ENCODE measurements at regions not wholly inside any gene's neighbourhood (a gene's known extent, or its start where the extent isn't known, plus 50 kb on each side); places are given as distances from the start of the nearest gene placed in this dataset.
"Not testable (repeated sequence)": the region's sequence is repeated elsewhere in the genome, so short reads cannot be mapped to it uniquely, and the experiment has no call there.

- Histone ChIP-seq H3K4me3 (ENCODE audit: insufficient read depth, low read length, poor library complexity, severe bottlenecking) (no peak overlapping the region), H3F3A (ENCODE audit: insufficient read depth) (no peaks in the 10 kb centered on the region), H3K9ac (ENCODE audit: low read length) (no peak overlapping the region), H4K20me1 (ENCODE audit: low read depth, low read length) (no peaks in the 10 kb centered on the region), H3K4me2 (ENCODE audit: low read depth, low read length, poor library complexity, severe bottlenecking) (no peak overlapping the region), H3K27me3 (ENCODE audit: low read length) (no peaks in the 10 kb centered on the region), H3K79me2 (ENCODE audit: insufficient read depth, low read length) (no peaks in the 10 kb centered on the region), H3K27ac (ENCODE audit: low read depth, low read length) (no peak overlapping the region), H3K36me3 (ENCODE audit: low read length) (no peaks in the 10 kb centered on the region), H2AFZ (ENCODE audit: low read depth, low read length, severe bottlenecking) (no peak overlapping the region), H3K9me2 (replicated peaks; ENCODE audit: insufficient read depth, low read length) (no peaks in the 10 kb centered on the region), H3K9me3 (ENCODE audit: insufficient read depth, low read length) (no peaks in the 10 kb centered on the region)
- TF ChIP-seq CTCF (IDR thresholded peaks at IDR 0.05; ENCODE audit: insufficient read depth, low read length, poor library complexity, severe bottlenecking) (no peak), EZH2phosphoT487 (conservative IDR thresholded peaks at IDR 0.05; ENCODE audit: low read length) (no peak)
Measured at GRCh38 chr7:55309040-55309991, 55.8 kb upstream of the LANCL2 start.

DNA sequence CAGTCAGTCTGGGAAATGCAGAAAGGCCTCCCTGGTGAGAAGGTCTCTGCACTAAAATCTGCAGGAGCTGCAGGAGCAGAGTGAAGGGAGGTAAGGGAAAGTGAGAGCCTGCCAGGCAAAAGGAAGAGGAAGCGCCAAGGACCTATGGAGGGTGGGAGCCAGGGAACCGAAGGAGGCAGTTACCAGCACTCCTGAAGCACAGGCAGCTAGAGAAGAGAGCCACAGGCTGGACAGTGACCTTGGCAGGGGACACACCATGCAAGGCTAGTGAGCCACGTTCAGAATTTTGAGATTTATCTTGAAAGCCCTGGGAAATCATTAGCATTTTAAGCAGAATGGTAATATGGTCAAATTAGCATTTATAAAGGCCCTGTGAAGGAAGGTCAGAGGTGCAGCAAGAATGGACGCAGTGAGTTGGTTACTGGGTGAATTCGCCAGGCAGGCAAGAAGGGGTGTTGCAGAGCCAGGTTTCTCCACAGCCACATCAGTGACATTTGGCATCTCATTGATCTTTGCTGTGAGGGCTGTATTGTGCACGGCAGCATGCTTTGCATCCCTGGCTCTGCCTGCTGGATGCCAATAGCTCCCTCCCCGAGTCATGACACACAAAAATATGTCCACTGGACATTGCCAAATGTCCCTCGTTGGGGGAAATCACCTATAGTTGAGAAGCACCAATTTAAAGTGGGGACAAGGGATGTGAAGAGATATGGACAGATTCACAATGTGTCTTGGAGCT is 54.7 kb upstream of the LANCL2 start:
- Histone ChIP-seq H3K27me3 (ENCODE audit: low read length) (no peaks in the 10 kb centered on the region), H3K4me3 (ENCODE audit: insufficient read depth, low read length, poor library complexity, severe bottlenecking) (no peak overlapping the region), H4K20me1 (ENCODE audit: low read depth, low read length) (no peaks in the 10 kb centered on the region), H3K9ac (ENCODE audit: low read length) (no peak overlapping the region), H3K4me2 (ENCODE audit: low read depth, low read length, poor library complexity, severe bottlenecking) (no peak overlapping the region), H3K27ac (ENCODE audit: low read depth, low read length) (no peak overlapping the region), H3F3A (ENCODE audit: insufficient read depth) (no peaks in the 10 kb centered on the region), H3K9me3 (ENCODE audit: insufficient read depth, low read length) (no peaks in the 10 kb centered on the region), H3K9me2 (replicated peaks; ENCODE audit: insufficient read depth, low read length) (no peaks in the 10 kb centered on the region), H2AFZ (ENCODE audit: low read depth, low read length, severe bottlenecking) (no peak overlapping the region), H3K79me2 (ENCODE audit: insufficient read depth, low read length) (no peaks in the 10 kb centered on the region), H3K36me3 (ENCODE audit: low read length) (no peaks in the 10 kb centered on the region)
- TF ChIP-seq EZH2phosphoT487 (conservative IDR thresholded peaks at IDR 0.05; ENCODE audit: low read length): no peak
- no peak for TF ChIP-seq CTCF (IDR thresholded peaks at IDR 0.05; ENCODE audit: insufficient read depth, low read length, poor library complexity, severe bottlenecking)

- H3K79me2 ChIP-seq (ENCODE audit: insufficient read depth, low read length); H3F3A ChIP-seq (ENCODE audit: insufficient read depth); H3K27ac ChIP-seq (ENCODE audit: low read depth, low read length); H3K36me3 ChIP-seq (ENCODE audit: low read length); H3K9ac ChIP-seq (ENCODE audit: low read length); H3K4me2 ChIP-seq (ENCODE audit: low read depth, low read length, poor library complexity, severe bottlenecking); H3K9me2 ChIP-seq (replicated peaks; ENCODE audit: insufficient read depth, low read length); H4K20me1 ChIP-seq (ENCODE audit: low read depth, low read length); H3K27me3 ChIP-seq (ENCODE audit: low read length); H2AFZ ChIP-seq (ENCODE audit: low read depth, low read length, severe bottlenecking); H3K9me3 ChIP-seq (ENCODE audit: insufficient read depth, low read length); H3K4me3 ChIP-seq (ENCODE audit: insufficient read depth, low read length, poor library complexity, severe bottlenecking): not testable (repeated sequence)
Measured at GRCh38 chr7:55311892-55312291, 53.2 kb upstream of the LANCL2 start.

DNA sequence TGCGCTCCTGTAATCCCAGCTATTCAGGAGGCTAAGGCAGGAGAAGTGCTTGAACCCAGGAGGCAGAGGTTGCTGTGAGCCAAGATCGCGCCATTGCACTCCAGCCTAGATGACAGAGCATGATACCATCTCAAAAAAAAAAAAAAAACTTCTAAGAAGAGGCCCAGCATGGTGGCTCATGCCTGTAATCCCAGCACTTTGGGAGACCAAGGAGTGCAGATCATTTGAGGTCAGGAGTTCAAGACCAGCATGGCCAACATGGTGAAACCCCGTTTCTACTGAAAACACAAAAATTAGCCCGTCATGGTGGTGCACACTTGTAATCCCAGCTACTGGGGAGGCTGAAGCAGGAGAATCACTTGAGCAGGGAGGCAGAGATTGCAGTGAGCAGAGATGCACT is 51.5 kb upstream of the LANCL2 start:
- not testable (repeated sequence) for H3K9ac ChIP-seq (ENCODE audit: low read length); H3K27me3 ChIP-seq (ENCODE audit: low read length); H3K36me3 ChIP-seq (ENCODE audit: low read length); H2AFZ ChIP-seq (ENCODE audit: low read depth, low read length, severe bottlenecking); H3K4me2 ChIP-seq (ENCODE audit: low read depth, low read length, poor library complexity, severe bottlenecking); H3K9me2 ChIP-seq (replicated peaks; ENCODE audit: insufficient read depth, low read length); H3K9me3 ChIP-seq (ENCODE audit: insufficient read depth, low read length); H3K79me2 ChIP-seq (ENCODE audit: insufficient read depth, low read length); H3K4me3 ChIP-seq (ENCODE audit: insufficient read depth, low read length, poor library complexity, severe bottlenecking); H4K20me1 ChIP-seq (ENCODE audit: low read depth, low read length); H3F3A ChIP-seq (ENCODE audit: insufficient read depth); H3K27ac ChIP-seq (ENCODE audit: low read depth, low read length)
